Stimulated activated CD8-positive, alpha-beta memory T cell treated with anti-CD3 and anti-CD28 coated beads, Interleukin-15, amount 100 ng/mL, for 4 hours (primary cell): ENCODE measurements at regions not wholly inside any gene's neighbourhood (a gene's known extent, or its start where the extent isn't known, plus 50 kb on each side); places are given as distances from the start of the nearest gene placed in this dataset.
"Not testable (repeated sequence)": the region's sequence is repeated elsewhere in the genome, so short reads cannot be mapped to it uniquely, and the experiment has no call there.

ENCODE experiments used
- DNase-seq, 2 donors: peaks; one replicate each; pipeline ENCODE4 v3.0.0-alpha.2; 2020; ENCODE audit warnings: low read depth in 2 of 2

GRCh38 chr2:195466427-195466826 is 190.6 kb upstream of the SLC39A10 start:
- DNase-seq = no peak

- DNase-seq = no peak
Measured at GRCh38 chr2:195461010-195461409, 196.0 kb upstream of the SLC39A10 start.

- DNase-seq = no peak
Measured at GRCh38 chr2:195458936-195459335, 198.1 kb upstream of the SLC39A10 start.

GRCh38 chr2:195457873-195458272 is 199.2 kb upstream of the SLC39A10 start:
- DNase-seq = no peak

DNA sequence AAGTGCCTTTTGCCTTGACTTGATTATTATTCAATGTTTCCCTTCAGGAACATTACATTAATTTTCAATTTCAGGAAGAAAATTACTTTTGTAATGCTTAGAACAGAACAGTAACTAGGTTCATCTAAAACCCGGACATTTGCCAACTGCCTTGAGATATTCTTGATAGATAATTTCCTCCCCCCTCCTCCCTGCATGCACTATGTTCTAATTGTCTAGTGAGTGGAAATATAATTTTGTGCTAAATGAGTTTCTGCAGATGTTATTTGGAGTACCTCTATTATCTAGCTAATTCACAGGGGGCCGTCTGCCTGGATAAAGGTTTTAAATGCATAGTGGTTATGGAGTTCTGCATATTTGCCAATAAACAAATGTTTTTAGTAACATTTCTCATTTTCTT is 200.3 kb upstream of the SLC39A10 start:
- DNase-seq = no peak

- DNase-seq = no peak
Measured at GRCh38 chr2:195451160-195451559, 205.9 kb upstream of the SLC39A10 start.

DNA sequence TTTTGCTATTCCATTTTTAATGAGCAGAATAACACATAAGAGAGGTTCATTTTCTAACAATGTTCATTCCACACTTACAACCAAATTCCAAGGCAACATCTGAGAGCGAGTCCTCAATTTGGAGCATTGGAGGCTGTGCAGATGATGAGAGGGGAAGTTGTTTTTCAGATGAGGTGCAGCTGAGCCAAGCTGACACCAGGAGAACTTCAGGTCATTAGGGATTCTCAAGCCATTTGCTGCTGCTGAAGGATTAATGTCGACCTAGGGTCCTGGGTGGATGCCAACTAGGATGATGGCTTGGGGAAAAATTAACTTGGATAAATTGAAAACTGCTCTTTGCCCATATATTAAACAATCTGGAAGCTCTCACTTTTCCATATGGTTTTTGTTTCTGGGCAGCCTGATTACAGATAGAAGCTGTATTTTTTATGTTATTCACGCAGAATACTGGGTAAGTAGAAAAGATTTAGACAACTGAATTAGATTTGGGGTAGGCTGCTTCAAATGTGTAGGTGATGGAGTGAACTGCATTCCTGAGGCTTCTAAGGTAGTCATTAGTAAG is 206.4 kb upstream of the SLC39A10 start:
- no peak for DNase-seq

GRCh38 chr2:195447323-195447975 is 209.6 kb upstream of the SLC39A10 start:
- DNase-seq = no peak

- DNase-seq = no peak
Measured at GRCh38 chr2:195445639-195446038, 211.4 kb upstream of the SLC39A10 start.

- DNase-seq = no peak
Measured at GRCh38 chr2:195443926-195444325, 213.1 kb upstream of the SLC39A10 start.

- no peak for DNase-seq
Measured at GRCh38 chr2:195442458-195443175, 214.4 kb upstream of the SLC39A10 start.

- no peak for DNase-seq
Measured at GRCh38 chr2:195438692-195439091, 218.3 kb upstream of the SLC39A10 start.

DNA sequence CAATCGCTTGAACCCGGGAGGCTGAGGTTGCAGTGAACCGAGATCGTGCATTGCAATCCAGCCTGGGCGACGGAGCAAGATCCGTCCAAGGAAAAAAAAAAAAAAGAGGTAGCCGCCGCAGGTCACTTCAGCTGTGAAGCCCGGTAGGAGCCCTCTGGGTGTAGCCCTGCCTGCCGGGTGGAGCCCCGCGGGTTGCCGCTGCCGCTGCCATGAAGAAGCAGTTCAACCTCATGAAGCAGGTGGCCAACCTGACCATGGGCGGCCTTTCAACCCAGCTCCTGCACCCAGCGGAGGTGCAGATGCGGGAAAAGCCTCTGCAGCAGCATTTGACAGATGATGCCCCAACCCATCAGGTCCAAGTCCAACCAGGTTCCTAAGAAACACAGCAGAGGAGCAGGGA is 219.5 kb upstream of the SLC39A10 start:
- DNase-seq = no peak

DNA sequence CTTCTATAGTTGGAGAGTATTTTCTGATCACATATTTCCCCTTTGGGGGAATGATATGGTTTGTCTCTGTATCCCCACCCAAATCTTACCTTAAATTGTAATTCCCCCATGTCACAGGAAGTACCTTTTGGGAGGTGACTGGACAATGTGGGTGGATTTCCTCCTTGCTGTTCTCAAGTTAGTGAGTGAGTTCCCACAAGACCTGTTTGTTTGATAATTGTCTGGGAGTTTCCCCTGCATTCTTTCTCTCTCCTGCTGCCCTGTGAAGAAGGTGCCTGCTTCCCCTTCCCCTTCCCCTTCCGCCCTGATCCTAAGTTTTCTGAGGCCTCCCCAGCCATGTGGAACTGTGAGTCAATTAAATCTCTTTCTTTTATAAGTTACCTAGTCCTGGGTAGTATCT is 222.7 kb upstream of the SLC39A10 start:
- DNase-seq = no peak

- not testable (repeated sequence) for DNase-seq
Measured at GRCh38 chr2:195433729-195434128, 223.3 kb upstream of the SLC39A10 start.

- DNase-seq = no peak
Measured at GRCh38 chr2:195428673-195429072, 228.4 kb upstream of the SLC39A10 start.

GRCh38 chr2:195425328-195425727 is 231.7 kb upstream of the SLC39A10 start:
- DNase-seq = no peak

GRCh38 chr2:195419033-195419432 is 238.0 kb upstream of the SLC39A10 start:
- no peak for DNase-seq

GRCh38 chr2:195414537-195415100 is 242.4 kb upstream of the SLC39A10 start:
- DNase-seq = no peak

DNA sequence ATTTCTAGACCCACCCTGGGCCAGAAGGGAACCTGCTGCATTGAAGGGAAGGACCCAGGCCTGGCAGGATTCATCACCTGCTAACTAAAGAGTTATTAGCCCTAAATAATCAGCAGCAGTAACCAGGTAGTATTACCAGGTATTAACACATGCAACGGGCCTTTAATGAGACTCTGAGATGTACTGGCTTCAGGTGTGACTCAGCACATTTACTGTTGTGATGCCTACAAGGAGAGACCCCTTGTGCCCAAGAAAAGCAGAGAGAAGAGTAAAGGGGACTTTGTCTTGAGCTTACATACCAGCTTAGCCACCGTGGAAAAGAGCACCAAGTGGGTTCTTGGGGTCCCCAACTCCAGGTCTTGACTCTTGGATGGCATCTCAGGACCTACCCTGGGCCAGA is 243.1 kb upstream of the SLC39A10 start:
- no peak for DNase-seq

- DNase-seq = no peak
Measured at GRCh38 chr2:195413422-195413821, 243.6 kb upstream of the SLC39A10 start.

GRCh38 chr2:195411219-195411687 is 245.8 kb upstream of the SLC39A10 start:
- DNase-seq = no peak
